Breast epithelium (tissue), 4 donors: ENCODE measurements at regions not wholly inside any gene's neighbourhood (a gene's known extent, or its start where the extent isn't known, plus 50 kb on each side); places are given as distances from the start of the nearest gene placed in this dataset.

ENCODE experiments used
- DNase-seq, 2 donors: peaks; one replicate each; pipeline ENCODE4 v3.0.0-alpha.2; 2019; ENCODE audit warnings: low spot score in 2 of 2
- H3K27ac ChIP-seq, 2 donors: fragments of 200-600 bp; sonication (generic) in 1 of 2; one replicate each; pipeline ENCODE4 v1.5.1; 2016 to 2019; ENCODE audit warnings: mild to moderate bottlenecking in 1 of 2
- H3K27me3 ChIP-seq, 2 donors: fragments of 200-600 bp; sonication (generic) in 1 of 2; one replicate each; pipeline versions ENCODE4 v1.5.1 to v1.6.0; 2017 to 2019; ENCODE audit warnings: control low read depth in 1 of 2, mild to moderate bottlenecking in 1 of 2
- H3K36me3 ChIP-seq: fragments of 200-600 bp; one replicate; pipeline ENCODE4 v1.5.1; 2019
- H3K4me1 ChIP-seq, 2 donors: fragments of 200-600 bp; sonication (generic); one replicate each; pipeline ENCODE4 v1.5.1; 2016 to 2019; ENCODE audit warnings: control low read depth in 1 of 2
- H3K4me3 ChIP-seq, 3 donors: fragments of 200-600 bp; sonication (generic); 1 replicate in 2 of 3; 2 replicates in 1 of 3; pipeline ENCODE4 v1.5.1; 2016 to 2019; ENCODE audit warnings: mild to moderate bottlenecking in 3 of 3, moderate library complexity in 2 of 3
- H3K9me3 ChIP-seq, 2 donors: fragments of 200-600 bp; sonication (generic) in 1 of 2; one replicate each; pipeline ENCODE4 v1.5.1; 2016 to 2019; ENCODE audit warnings: control low read depth in 1 of 2
- POLR2A ChIP-seq: fragments of 450-650 bp; IDR thresholded peaks from one replicate; pipeline ENCODE4 v1.6.1; 2016; ENCODE audit warnings: antibody characterized with exemption, mild to moderate bottlenecking, moderate library complexity
- POLR2AphosphoS5 ChIP-seq, 3 donors: sonication (generic); formaldehyde crosslinking; IDR thresholded peaks; one replicate each; pipeline ENCODE4 v1.6.1; 2017; ENCODE audit warnings: antibody characterized with exemption in 3 of 3
- intact Hi-C: fragments of 100-400 bp; cut with DNase I; formaldehyde crosslinking; loops from one replicate; pipeline ENCODE4 v1.15.1; 2023; ENCODE audit warnings: low total_unique reads
- TF ChIP-seq, protein P1 (sequence below), 3 donors: fragments of 450-650 bp; IDR thresholded peaks; one replicate each; pipeline ENCODE4 v1.5.1; 2016 to 2017; ENCODE audit warnings: antibody characterized with exemption in 3 of 3, mild to moderate bottlenecking in 3 of 3, moderate library complexity in 3 of 3

- no peaks in the 10 kb centered on the region for H3K4me1 ChIP-seq
- H3K27me3 ChIP-seq, result no peaks in the 10 kb centered on the region
- H3K4me3 ChIP-seq, result no peak overlapping the region
- TF ChIP-seq POLR2A (no peak), POLR2AphosphoS5 (IDR thresholded peaks at IDR 0.05) (no peak)
- TF ChIP-seq, protein P1, sequence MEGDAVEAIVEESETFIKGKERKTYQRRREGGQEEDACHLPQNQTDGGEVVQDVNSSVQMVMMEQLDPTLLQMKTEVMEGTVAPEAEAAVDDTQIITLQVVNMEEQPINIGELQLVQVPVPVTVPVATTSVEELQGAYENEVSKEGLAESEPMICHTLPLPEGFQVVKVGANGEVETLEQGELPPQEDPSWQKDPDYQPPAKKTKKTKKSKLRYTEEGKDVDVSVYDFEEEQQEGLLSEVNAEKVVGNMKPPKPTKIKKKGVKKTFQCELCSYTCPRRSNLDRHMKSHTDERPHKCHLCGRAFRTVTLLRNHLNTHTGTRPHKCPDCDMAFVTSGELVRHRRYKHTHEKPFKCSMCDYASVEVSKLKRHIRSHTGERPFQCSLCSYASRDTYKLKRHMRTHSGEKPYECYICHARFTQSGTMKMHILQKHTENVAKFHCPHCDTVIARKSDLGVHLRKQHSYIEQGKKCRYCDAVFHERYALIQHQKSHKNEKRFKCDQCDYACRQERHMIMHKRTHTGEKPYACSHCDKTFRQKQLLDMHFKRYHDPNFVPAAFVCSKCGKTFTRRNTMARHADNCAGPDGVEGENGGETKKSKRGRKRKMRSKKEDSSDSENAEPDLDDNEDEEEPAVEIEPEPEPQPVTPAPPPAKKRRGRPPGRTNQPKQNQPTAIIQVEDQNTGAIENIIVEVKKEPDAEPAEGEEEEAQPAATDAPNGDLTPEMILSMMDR (IDR thresholded peaks at IDR 0.05), result no peak
- H3K9me3 ChIP-seq, result no peaks in the 10 kb centered on the region
- H3K27ac ChIP-seq, result no peak overlapping the region
- no peaks in the 10 kb centered on the region for H3K36me3 ChIP-seq
- no peak for DNase-seq
- intact Hi-C loops, result no loop called here
Measured at GRCh38 chr3:106114848-106115247, 246.0 kb upstream of the CBLB start.

GRCh38 chr3:106115557-106115956 lies 246.7 kb upstream of the CBLB start:
- Histone ChIP-seq H3K9me3 (no peaks in the 10 kb centered on the region), H3K27me3 (no peaks in the 10 kb centered on the region), H3K36me3 (no peaks in the 10 kb centered on the region), H3K27ac (no peak overlapping the region), H3K4me1 (no peaks in the 10 kb centered on the region), H3K4me3 (no peak overlapping the region)
- no peak for TF ChIP-seq POLR2A
- TF ChIP-seq, protein P1 (IDR thresholded peaks at IDR 0.05), result no peak
- TF ChIP-seq POLR2AphosphoS5 (IDR thresholded peaks at IDR 0.05), result no peak
- DNase-seq, result no peak
- intact Hi-C loops, result no loop called here

- H3K4me1 ChIP-seq, result no peaks in the 10 kb centered on the region
- H3K27ac ChIP-seq, result no peak overlapping the region
- H3K36me3 ChIP-seq, result no peaks in the 10 kb centered on the region
- no peak overlapping the region for H3K4me3 ChIP-seq
- no peaks in the 10 kb centered on the region for H3K27me3 ChIP-seq
- DNase-seq, result no peak
- TF ChIP-seq, protein P1 (IDR thresholded peaks at IDR 0.05), result no peak
- no peak for TF ChIP-seq POLR2AphosphoS5 (IDR thresholded peaks at IDR 0.05)
- intact Hi-C loops, result no loop called here
- H3K9me3 ChIP-seq, result no peaks in the 10 kb centered on the region
Measured at GRCh38 chr3:106116733-106117489, 248.1 kb upstream of the CBLB start.

GRCh38 chr3:106117490-106117858 lies 248.7 kb upstream of the CBLB start:
- intact Hi-C loops, result no loop called here
- no peaks in the 10 kb centered on the region for H3K4me1 ChIP-seq
- no peaks in the 10 kb centered on the region for H3K9me3 ChIP-seq
- H3K4me3 ChIP-seq, result no peak overlapping the region
- no peaks in the 10 kb centered on the region for H3K36me3 ChIP-seq
- DNase-seq, result no peak
- TF ChIP-seq, protein P1 (IDR thresholded peaks at IDR 0.05), result no peak
- TF ChIP-seq POLR2A, result no peak
- no peak for TF ChIP-seq POLR2AphosphoS5 (IDR thresholded peaks at IDR 0.05)
- no peaks in the 10 kb centered on the region for H3K27me3 ChIP-seq
- H3K27ac ChIP-seq, result no peak overlapping the region

- TF ChIP-seq POLR2AphosphoS5 (IDR thresholded peaks at IDR 0.05) (no peak), POLR2A (no peak)
- TF ChIP-seq, protein P1 (IDR thresholded peaks at IDR 0.05), result no peak
- no peaks in the 10 kb centered on the region for H3K9me3 ChIP-seq
- no peaks in the 10 kb centered on the region for H3K27me3 ChIP-seq
- H3K27ac ChIP-seq, result no peak overlapping the region
- intact Hi-C loops, result no loop called here
- no peaks in the 10 kb centered on the region for H3K36me3 ChIP-seq
- H3K4me3 ChIP-seq, result no peak overlapping the region
- no peaks in the 10 kb centered on the region for H3K4me1 ChIP-seq
- no peak for DNase-seq
Measured at GRCh38 chr3:106119614-106120082, 250.8 kb upstream of the CBLB start.
